Astrocyte of the cerebellum (primary cell): ENCODE measurements at regions not wholly inside any gene's neighbourhood (a gene's known extent, or its start where the extent isn't known, plus 50 kb on each side); places are given as distances from the start of the nearest gene placed in this dataset.

Experiments
- DNase-seq: peaks from one replicate; pipeline ENCODE4 v3.0.0-alpha.2; 2011; ENCODE audit warnings: low read depth
- H3K4me3 ChIP-seq: 2 replicates; pipeline ENCODE4 v1.5.1; 2011; ENCODE audit warnings: mild to moderate bottlenecking, low read depth, low read length, moderate library complexity
- in situ Hi-C: cut with HindIII; loops from 2 replicates; pipeline ENCODE4 v1.10.0; 2017; ENCODE audit warnings: low sequenced_read_pairs
- TF ChIP-seq, protein P1 (sequence below): IDR thresholded peaks from 2 replicates; pipeline ENCODE4 v1.5.1; 2012; ENCODE audit warnings: low read length, low read depth, moderate library complexity, mild to moderate bottlenecking; ENCODE audit errors: missing control alignments

DNA sequence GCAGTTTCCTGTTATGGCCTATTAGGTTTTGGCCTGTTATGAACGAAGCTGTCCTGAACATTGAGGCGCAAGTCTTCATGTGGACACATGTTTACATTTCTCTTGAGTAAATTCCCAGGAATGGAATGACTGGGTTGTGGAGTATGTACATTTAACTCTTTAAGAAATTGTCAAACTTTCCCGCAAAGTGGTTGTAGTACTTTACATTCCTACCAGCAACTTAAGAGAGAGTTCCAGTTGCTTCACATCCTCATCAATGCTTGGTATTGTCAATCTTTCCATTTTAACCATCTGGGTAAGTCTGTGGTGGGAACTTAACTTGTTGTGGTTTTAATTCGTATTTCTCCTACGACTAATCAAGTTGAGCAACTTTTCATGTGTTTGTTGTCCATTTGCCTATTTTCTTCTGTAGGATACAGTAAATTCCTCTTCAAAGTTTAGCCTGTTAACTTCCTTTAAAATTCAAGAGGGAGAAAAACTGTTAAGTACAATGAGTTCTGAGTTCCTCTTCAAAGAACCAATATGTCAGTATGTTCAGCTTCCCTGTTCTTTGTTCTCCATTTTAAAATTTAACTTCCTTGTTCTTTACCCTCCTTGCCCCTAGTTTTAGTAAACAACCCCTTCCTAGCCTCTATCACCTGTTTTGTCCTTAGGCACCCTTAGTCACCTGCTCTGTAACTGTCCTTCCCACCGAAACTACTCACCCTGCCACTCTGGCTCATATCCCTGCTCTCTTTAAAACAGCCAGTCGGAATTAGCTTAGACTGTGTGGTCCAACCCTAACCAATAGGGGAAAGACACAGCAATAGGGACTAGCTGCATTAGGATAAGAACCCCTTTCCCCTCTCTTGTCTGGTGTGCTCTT is 74.0 kb downstream of the FAM241B start:
- in situ Hi-C loops: no loop called here
- H3K4me3 ChIP-seq: no peak overlapping the region
- peak; percentile 79 for DNase-seq
- TF ChIP-seq, protein P1, sequence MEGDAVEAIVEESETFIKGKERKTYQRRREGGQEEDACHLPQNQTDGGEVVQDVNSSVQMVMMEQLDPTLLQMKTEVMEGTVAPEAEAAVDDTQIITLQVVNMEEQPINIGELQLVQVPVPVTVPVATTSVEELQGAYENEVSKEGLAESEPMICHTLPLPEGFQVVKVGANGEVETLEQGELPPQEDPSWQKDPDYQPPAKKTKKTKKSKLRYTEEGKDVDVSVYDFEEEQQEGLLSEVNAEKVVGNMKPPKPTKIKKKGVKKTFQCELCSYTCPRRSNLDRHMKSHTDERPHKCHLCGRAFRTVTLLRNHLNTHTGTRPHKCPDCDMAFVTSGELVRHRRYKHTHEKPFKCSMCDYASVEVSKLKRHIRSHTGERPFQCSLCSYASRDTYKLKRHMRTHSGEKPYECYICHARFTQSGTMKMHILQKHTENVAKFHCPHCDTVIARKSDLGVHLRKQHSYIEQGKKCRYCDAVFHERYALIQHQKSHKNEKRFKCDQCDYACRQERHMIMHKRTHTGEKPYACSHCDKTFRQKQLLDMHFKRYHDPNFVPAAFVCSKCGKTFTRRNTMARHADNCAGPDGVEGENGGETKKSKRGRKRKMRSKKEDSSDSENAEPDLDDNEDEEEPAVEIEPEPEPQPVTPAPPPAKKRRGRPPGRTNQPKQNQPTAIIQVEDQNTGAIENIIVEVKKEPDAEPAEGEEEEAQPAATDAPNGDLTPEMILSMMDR: no peak

DNA sequence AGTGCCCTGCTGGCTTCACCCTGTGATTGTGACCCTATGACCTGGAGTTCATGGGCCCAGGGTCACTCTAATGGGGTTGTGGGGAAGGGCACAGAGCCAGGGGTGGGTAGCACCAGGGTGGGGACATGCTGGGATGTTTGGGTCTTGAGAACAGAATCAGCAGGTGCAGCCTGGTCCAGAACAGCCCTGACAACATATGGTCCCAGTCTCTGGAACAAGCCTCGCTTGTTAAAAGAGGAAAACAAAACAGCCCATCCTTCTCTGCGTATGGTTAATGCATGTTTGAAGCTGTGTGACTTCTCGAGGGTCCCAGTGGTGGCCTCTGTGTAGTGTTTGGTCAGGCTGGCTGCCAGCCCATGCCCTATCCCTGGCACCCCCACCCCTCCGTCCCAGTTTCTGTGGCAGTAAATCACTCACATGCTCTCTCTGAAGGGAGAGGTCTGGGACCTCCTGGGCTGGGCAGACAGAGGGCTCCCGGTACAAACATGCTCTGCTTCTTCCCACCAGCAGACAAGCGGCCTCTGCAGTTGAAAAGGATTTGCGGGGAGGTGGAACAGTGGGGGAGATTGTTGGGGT is 79.4 kb downstream of the FAM241B start:
- in situ Hi-C loops: no loop called here
- no peak for DNase-seq
- TF ChIP-seq, protein P1: no peak
- H3K4me3 ChIP-seq: no peak overlapping the region

DNA sequence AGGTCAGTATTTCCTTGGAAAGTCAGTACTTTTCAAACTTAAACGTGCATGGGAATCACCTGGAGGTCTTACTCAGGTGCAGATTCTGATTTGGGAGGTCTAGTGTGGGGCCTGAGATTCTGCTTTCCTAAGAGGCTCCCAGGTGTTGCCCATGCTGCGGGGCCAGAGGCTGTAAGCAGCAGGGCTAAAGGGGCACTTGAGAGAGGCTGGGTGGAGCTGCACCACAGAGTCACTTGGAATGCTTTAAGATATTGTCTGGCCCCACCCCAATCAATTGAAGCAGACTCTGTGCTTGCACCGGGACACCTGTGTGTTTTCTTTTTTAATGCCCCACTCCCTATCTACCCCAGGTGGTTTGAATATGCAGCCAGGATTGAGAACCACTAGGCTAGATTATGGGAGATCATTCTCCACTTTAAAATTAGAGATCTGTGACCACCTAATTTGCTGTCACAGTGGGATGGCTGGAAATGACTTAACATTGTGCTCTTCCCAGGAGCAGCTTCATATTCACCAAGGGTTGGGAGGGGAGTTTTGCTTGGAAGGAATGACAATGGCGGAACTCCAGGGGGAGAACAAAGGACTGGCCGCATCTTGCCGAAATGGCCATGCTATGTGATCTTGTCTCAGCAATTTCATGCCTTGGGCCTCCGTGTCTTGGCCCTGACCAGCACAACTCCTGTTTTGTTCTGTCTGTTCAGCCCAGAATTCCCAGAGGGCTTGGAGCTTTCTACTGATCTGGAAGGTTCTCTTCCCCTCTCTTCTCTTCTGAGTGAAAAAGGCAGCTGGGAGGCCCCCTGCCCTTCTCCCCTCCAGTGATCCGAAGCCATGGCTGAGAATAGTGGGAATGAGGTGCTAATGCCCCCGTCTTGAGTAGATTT is 80.2 kb downstream of the FAM241B start:
- in situ Hi-C loops: loop anchor here (5.0 kb wide), 1 partner anchor 47 kb away; no protein-coding TSS in a partner anchor
- no peak for DNase-seq
- TF ChIP-seq, protein P1: no peak
- H3K4me3 ChIP-seq: no peak overlapping the region

DNA sequence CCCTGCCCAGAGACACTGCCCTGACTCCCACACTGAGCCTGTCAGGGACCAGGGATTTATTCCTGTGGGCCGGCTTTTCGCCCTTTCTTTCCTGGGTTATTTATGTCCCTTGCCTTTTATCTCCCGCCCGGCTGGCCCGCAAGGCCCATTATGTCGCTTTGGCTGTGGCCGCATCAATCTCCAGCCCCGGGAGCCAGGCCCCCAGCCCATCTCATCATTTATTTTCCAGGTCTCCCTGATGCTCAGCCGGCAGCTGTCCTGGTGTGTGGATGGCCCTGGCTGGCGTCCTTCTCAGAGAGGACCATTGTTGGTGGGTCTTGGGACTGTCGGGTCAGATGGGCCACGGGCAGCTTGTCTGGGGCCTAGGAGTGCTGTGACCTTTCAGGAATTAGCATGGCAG is 82.3 kb downstream of the FAM241B start:
- TF ChIP-seq, protein P1: no peak
- in situ Hi-C loops: loop anchor here (5.0 kb wide), 1 partner anchor 45 kb away; no protein-coding TSS in a partner anchor

DNA sequence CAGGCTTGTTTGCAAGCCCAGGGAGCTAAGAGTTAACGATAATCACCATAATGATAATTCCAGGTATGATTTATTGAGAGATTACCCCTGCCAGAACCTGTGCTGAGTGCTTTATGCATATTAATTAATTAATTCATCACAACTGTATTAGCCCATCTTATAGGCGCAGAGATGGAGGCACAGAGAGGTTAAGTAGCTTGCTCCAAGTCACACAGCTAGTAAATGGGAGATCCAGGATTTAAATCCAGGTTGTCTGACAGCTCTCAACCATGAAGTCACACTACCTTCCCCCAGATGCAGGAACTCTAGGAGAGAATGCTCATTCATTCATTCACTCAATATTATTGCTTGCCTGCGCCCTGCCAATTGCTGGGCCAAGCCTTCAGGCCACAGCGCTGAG is 84.5 kb downstream of the FAM241B start:
- H3K4me3 ChIP-seq: no peak overlapping the region
- TF ChIP-seq, protein P1: no peak
- no peak for DNase-seq
- in situ Hi-C loops: loop anchor here (5.0 kb wide), 1 partner anchor 43 kb away; no protein-coding TSS in a partner anchor

More for the DNA sequence above, 82.3 kb downstream of the FAM241B start:
- no peak overlapping the region for H3K4me3 ChIP-seq
- DNase-seq: no peak

DNA sequence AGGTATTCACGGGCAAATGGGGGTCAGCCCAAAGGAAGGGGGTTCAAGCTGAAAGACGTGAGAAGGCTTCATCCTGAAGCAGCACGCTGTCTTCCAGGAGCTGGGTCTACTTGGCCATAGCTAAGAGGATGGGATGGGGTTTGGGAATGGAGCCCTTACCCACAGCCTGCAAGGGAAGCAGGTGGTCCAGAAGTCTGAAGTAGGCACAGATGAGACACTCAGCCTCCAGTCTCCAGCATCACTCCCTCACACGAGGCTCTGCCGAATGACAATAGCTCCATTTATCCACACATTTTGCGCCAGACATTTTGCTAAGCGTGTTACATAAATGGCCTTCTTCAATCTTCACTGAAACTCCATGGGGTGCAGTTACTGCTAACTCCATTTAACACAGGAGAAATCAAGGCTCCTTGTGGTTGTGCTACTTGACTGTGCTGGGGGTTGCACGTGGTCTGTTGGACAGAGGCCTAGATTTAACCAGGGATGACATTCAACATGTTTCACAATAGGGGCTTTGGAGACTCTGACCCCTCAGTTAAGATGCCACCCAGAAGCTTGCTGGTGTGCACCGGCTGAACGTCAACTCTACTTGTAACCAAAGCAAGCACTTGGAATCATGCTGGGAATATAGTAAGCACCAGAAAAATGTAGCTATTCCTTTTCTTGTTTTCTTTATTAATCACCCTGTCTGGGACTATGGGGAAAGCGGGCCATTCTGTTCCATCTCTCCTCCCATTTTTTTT is 85.3 kb downstream of the FAM241B start:
- in situ Hi-C loops: no loop called here
- TF ChIP-seq, protein P1: no peak
- peak; percentile 61 for DNase-seq
- H3K4me3 ChIP-seq: no peak overlapping the region
